BE2C (cell line): ENCODE measurements at regions not wholly inside any gene's neighbourhood (a gene's known extent, or its start where the extent isn't known, plus 50 kb on each side); places are given as distances from the start of the nearest gene placed in this dataset.

Source experiments
- DNase-seq: peaks from one replicate; pipeline ENCODE4 v3.0.0-alpha.2; 2020
- H3K27me3 ChIP-seq: fragments of 250-450 bp; sonication (Bioruptor Pico); 2 replicates; pipeline ENCODE4 v1.5.1; 2020; ENCODE audit warnings: mild to moderate bottlenecking
- H3K36me3 ChIP-seq: fragments of 250-450 bp; sonication (Bioruptor Pico); 2 replicates; pipeline ENCODE4 v1.5.1; 2020; ENCODE audit warnings: mild to moderate bottlenecking
- H3K4me1 ChIP-seq: fragments of 250-450 bp; sonication (Bioruptor Pico); 2 replicates; pipeline ENCODE4 v1.5.1; 2020
- H3K4me3 ChIP-seq: 2 replicates; pipeline ENCODE4 v1.5.1; 2011; ENCODE audit warnings: low read depth, low read length
- H3K9me3 ChIP-seq: fragments of 250-450 bp; sonication (Bioruptor Pico); 2 replicates; pipeline ENCODE4 v1.5.1; 2020
- CTCF ChIP-seq: IDR thresholded peaks from 2 replicates; pipeline ENCODE4 v1.5.1; 2012; ENCODE audit warnings: mild to moderate bottlenecking, low read depth, low read length

GRCh38 chr2:13572466-13572865, 855.7 kb downstream of the TRIB2 start:
- Histone ChIP-seq H3K27me3 (no peaks in the 10 kb centered on the region), H3K4me3 (no peak overlapping the region), H3K4me1 (peaks cover 21% of the 10 kb centered on the region), H3K9me3 (no peaks in the 10 kb centered on the region), H3K36me3 (peaks cover 10% of the 10 kb centered on the region; the same call in 1 of the 2 replicates)
- no peak for TF ChIP-seq CTCF
- DNase-seq, result no peak

- no peak overlapping the region for H3K4me3 ChIP-seq
- H3K27me3 ChIP-seq, result no peaks in the 10 kb centered on the region
- DNase-seq, result no peak
- no peak for TF ChIP-seq CTCF
- peaks cover 27% of the 10 kb centered on the region for H3K4me1 ChIP-seq
- H3K9me3 ChIP-seq, result no peaks in the 10 kb centered on the region
- H3K36me3 ChIP-seq, result peaks cover 10% of the 10 kb centered on the region; the same call in 1 of the 2 replicates
These were observed 858.1 kb downstream of the TRIB2 start for GRCh38 chr2:13574831-13575230.

- H3K36me3 ChIP-seq, result peaks cover 10% of the 10 kb centered on the region; the same call in 1 of the 2 replicates
- H3K27me3 ChIP-seq, result no peaks in the 10 kb centered on the region
- DNase-seq, result no peak
- no peaks in the 10 kb centered on the region for H3K9me3 ChIP-seq
- no peak for TF ChIP-seq CTCF
- H3K4me1 ChIP-seq, result peaks cover 27% of the 10 kb centered on the region
- H3K4me3 ChIP-seq, result no peak overlapping the region
These were observed 859.8 kb downstream of the TRIB2 start for GRCh38 chr2:13576406-13577036.

GRCh38 chr2:13578547-13578946, 861.8 kb downstream of the TRIB2 start:
- no peaks in the 10 kb centered on the region for H3K9me3 ChIP-seq
- H3K4me3 ChIP-seq, result no peak overlapping the region
- TF ChIP-seq CTCF, result no peak
- H3K27me3 ChIP-seq, result no peaks in the 10 kb centered on the region
- peaks cover 20% of the 10 kb centered on the region for H3K4me1 ChIP-seq
- H3K36me3 ChIP-seq, result peaks cover 6% of the 10 kb centered on the region; the same call in 1 of the 2 replicates
- no peak for DNase-seq

GRCh38 chr2:13581471-13581870, 864.7 kb downstream of the TRIB2 start:
- no peaks in the 10 kb centered on the region for H3K27me3 ChIP-seq
- DNase-seq, result peak; percentile 64
- no peaks in the 10 kb centered on the region for H3K36me3 ChIP-seq
- H3K9me3 ChIP-seq, result no peaks in the 10 kb centered on the region
- peak; percentile 60 for TF ChIP-seq CTCF
- H3K4me3 ChIP-seq, result no peak overlapping the region
- H3K4me1 ChIP-seq, result peaks cover 25% of the 10 kb centered on the region

- Histone ChIP-seq H3K9me3 (no peaks in the 10 kb centered on the region), H3K4me3 (peak overlapping the region; percentile 36), H3K27me3 (no peaks in the 10 kb centered on the region), H3K36me3 (no peaks in the 10 kb centered on the region), H3K4me1 (peaks cover 26% of the 10 kb centered on the region)
- DNase-seq, result peak; percentile 32
- no peak for TF ChIP-seq CTCF
These were observed 866.9 kb downstream of the TRIB2 start for GRCh38 chr2:13583609-13584008.
